OCI-LY1 (cell line): ENCODE measurements at regions not wholly inside any gene's neighbourhood (a gene's known extent, or its start where the extent isn't known, plus 50 kb on each side); places are given as distances from the start of the nearest gene placed in this dataset.

Experiments
- EZH2 ChIP-seq: fragments of 200-600 bp; sonication (generic), shearing (Covaris generic); IDR thresholded peaks from 2 replicates; pipeline ENCODE4 v1.8.0; 2017; ENCODE audit warnings: borderline replicate concordance, mixed run types, mild to moderate bottlenecking, antibody characterized with exemption, low read length, moderate library complexity, mixed read lengths
- TF ChIP-seq, protein P1 (sequence below): fragments of 200-600 bp; sonication (generic), shearing (Covaris generic); IDR thresholded peaks from 2 replicates; pipeline ENCODE4 v1.5.1; 2017; ENCODE audit warnings: mild to moderate bottlenecking, antibody characterized with exemption, low read length, moderate library complexity, mixed read lengths

DNA sequence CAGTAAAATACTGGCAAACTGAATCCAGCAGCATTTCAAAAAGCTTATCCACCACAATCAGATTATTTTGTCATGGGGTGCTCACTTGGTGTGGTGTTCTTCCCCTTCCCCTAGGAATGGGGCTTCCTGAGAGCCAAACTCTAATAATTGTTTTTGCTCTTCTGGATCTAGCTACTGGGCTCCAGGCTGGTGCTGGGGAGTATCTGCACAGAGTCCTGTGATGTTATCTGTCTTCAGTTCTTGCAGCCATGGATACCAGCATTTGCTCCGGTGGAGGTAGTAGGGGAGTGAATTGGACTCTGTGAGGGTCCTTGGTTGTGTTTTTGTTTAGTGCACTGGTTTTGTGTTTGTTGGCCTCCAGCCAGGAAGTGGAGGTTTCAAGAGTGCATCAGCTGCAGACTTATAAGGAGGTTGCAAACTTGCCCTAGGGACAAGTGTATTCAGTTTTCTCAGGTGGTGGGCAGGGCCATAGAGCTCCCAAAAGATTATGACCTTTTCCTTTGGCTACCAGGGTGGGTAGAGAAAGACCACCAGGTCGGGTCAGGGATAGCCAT lies 308.5 kb upstream of the MAGI2 start:
- TF ChIP-seq, protein P1, sequence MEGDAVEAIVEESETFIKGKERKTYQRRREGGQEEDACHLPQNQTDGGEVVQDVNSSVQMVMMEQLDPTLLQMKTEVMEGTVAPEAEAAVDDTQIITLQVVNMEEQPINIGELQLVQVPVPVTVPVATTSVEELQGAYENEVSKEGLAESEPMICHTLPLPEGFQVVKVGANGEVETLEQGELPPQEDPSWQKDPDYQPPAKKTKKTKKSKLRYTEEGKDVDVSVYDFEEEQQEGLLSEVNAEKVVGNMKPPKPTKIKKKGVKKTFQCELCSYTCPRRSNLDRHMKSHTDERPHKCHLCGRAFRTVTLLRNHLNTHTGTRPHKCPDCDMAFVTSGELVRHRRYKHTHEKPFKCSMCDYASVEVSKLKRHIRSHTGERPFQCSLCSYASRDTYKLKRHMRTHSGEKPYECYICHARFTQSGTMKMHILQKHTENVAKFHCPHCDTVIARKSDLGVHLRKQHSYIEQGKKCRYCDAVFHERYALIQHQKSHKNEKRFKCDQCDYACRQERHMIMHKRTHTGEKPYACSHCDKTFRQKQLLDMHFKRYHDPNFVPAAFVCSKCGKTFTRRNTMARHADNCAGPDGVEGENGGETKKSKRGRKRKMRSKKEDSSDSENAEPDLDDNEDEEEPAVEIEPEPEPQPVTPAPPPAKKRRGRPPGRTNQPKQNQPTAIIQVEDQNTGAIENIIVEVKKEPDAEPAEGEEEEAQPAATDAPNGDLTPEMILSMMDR = no peak
- no peak for TF ChIP-seq EZH2
